GM18909 (cell line): ENCODE measurements at regions not wholly inside any gene's neighbourhood (a gene's known extent, or its start where the extent isn't known, plus 50 kb on each side); places are given as distances from the start of the nearest gene placed in this dataset.

Experiments used
- ATAC-seq: cut with Tn5 transposase; IDR thresholded peaks from one replicate; pipeline ENCODE4 v1.9.1; 2021; ENCODE audit warnings: mild to moderate bottlenecking; ENCODE audit not compliant: unreplicated experiment, poor library complexity

GRCh38 chr2:226256709-226257376, 542.8 kb downstream of the IRS1 start:
- no peak for ATAC-seq

DNA sequence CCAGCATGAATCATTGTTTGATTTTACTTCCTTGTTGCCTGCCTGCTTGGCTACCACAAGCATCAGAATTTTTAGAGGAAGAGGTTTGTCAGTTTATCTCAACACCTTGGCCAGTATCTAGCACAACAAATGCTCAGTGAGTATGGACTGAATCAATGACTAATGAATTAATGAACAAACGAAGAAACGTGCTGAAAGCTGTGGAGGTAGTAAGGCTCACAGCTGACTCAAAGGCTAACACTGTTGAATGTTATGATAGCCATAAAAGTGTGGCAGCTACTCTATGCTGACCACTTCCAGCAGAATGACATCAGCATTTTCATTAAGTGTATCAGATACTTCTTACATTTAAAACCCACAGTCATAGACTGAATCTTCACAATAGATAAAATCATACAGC, 543.4 kb downstream of the IRS1 start:
- no peak for ATAC-seq

DNA sequence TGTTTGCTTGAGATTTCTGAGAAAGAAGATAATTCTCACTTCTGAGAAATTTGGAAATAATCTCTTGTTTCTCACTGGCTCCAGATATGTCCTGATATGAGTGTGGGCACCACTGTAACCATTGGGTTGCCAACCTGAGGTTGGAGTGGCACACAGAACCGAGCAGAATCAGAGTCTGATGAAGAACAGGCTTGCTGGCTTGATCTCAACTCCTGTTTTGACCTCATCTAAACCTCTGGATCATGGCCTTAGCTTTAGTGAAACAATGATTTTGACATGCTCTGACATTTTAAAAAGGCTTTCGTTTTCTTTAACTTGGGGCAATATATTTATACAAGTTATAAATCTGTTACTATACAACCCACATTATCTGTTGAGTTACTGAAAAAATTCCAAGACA, 548.0 kb downstream of the IRS1 start:
- no peak for ATAC-seq

GRCh38 chr2:226247289-226248275, 552.0 kb downstream of the IRS1 start:
- no peak for ATAC-seq

DNA sequence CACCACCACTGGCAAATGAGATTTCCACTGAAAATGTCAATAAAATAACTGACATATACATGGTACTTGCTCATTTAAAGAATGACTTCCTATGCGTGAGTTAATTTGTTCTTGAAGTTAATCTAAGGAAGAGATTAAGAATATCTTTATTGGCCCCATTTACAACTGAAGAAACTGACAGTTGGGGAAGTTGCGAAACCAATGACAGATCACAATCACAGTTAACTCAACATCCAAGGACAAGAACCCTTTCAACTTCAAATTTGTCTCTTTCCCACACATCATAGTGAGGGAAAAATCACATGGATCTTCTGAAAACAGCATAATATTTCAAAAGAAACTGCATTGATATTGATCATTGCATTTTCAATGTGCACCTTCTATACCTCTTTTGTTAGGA, 565.4 kb downstream of the IRS1 start:
- ATAC-seq: no peak

- ATAC-seq: no peak
Measured at GRCh38 chr2:226233388-226233787, 566.2 kb downstream of the IRS1 start.

GRCh38 chr2:226228080-226228479, 571.5 kb downstream of the IRS1 start:
- no peak for ATAC-seq

GRCh38 chr2:226227341-226227740, 572.3 kb downstream of the IRS1 start:
- no peak for ATAC-seq

GRCh38 chr2:226223704-226224103, 575.9 kb downstream of the IRS1 start:
- no peak for ATAC-seq

- no peak for ATAC-seq
Measured at GRCh38 chr2:226220511-226220910, 579.1 kb downstream of the IRS1 start.

GRCh38 chr2:226217191-226217590, 582.4 kb downstream of the IRS1 start:
- no peak for ATAC-seq

DNA sequence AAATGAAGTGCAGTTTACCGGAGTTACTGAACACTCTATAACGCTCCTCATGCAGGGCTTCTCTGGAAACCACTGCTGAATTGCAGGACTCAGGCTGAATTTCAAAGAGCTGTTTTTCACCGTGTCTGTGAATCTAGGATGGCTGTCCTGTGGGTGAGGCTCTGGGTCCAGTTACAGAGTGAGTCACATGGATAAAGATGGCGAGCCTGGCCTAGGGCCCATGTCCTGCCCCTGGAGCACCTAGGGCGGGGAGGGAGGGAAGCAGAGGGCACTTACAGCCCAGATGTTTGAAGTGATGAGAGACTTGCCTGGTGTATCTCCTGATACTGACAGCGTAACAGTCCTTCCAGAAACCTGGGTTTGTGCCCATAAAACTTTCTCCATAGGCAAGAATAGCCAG, 583.0 kb downstream of the IRS1 start:
- no peak for ATAC-seq

GRCh38 chr2:226215902-226216503, 583.6 kb downstream of the IRS1 start:
- peak; percentile 98 for ATAC-seq

GRCh38 chr2:226213717-226214116, 585.9 kb downstream of the IRS1 start:
- ATAC-seq: no peak

DNA sequence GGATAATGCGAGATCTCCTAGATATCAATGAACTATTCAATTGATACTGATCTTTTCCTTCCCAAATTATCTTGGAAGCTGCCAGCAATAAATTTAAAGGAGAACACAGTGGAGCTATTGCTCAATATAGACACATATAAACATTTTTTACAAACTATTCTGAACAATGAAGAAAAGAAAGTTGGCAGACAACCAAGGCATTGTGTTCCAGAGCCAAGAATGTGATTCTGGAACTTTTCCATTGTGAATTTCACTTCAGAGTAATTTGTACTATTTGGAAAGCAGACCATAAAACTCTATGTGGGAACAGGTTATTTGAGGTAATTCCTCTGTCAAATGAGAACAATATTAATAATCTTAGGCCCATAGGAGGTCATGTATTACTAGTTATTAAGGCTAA, 588.2 kb downstream of the IRS1 start:
- ATAC-seq: no peak

- no peak for ATAC-seq
Measured at GRCh38 chr2:226208726-226209125, 590.9 kb downstream of the IRS1 start.

GRCh38 chr2:226207671-226208070, 591.9 kb downstream of the IRS1 start:
- no peak for ATAC-seq

DNA sequence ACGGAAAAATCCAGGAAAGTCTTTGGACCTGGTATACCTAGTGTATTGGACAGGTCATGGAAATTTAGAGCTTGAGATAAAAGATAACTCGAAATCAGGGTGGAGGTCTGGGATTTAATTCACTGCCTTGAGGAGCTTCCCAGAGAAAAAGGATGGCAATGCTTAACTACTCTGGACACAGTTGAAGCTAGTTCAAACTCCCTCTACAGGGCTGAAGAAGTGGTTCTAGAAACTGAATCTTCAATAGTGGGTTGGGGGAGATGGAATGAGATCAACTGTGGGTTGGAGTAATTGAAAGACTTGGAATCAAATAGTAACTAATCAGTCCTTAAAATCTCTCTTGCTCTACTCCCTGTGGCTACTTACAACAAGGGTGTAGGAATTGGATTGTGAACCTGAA, 600.1 kb downstream of the IRS1 start:
- ATAC-seq: no peak

- ATAC-seq: no peak
Measured at GRCh38 chr2:226198956-226199355, 600.7 kb downstream of the IRS1 start.

- ATAC-seq: no peak
Measured at GRCh38 chr2:226190479-226191252, 609.0 kb downstream of the IRS1 start.
